Tibial nerve (tissue), 4 donors: ENCODE measurements at regions not wholly inside any gene's neighbourhood (a gene's known extent, or its start where the extent isn't known, plus 50 kb on each side); places are given as distances from the start of the nearest gene placed in this dataset.
"Not testable (repeated sequence)": the region's sequence is repeated elsewhere in the genome, so short reads cannot be mapped to it uniquely, and the experiment has no call there.

Experiments
- DNase-seq, 2 donors: peaks; one replicate each; pipeline ENCODE4 v3.0.0-alpha.2; 2019; ENCODE audit warnings: low spot score in 2 of 2
- H3K27ac ChIP-seq, 4 donors: fragments of 200-600 bp; sonication (generic) in 3 of 4; one replicate each; pipeline ENCODE4 v1.5.1; 2017 to 2019; ENCODE audit warnings: mild to moderate bottlenecking in 1 of 4
- H3K27me3 ChIP-seq, 2 donors: fragments of 200-600 bp; sonication (generic) in 1 of 2; one replicate each; pipeline versions ENCODE4 v1.5.1 to v1.6.0; 2017 to 2019
- H3K36me3 ChIP-seq, 3 donors: fragments of 200-600 bp; sonication (generic); one replicate each; pipeline ENCODE4 v1.5.1; 2018 to 2019
- H3K4me1 ChIP-seq, 4 donors: fragments of 200-600 bp; sonication (generic) in 3 of 4; one replicate each; pipeline ENCODE4 v1.5.1; 2017 to 2019
- H3K4me3 ChIP-seq, 4 donors: fragments of 200-600 bp; sonication (generic) in 3 of 4; one replicate each; pipeline ENCODE4 v1.5.1; 2017 to 2019; ENCODE audit warnings: mild to moderate bottlenecking in 1 of 4, moderate library complexity in 1 of 4
- H3K9me3 ChIP-seq, 4 donors: fragments of 200-600 bp; sonication (generic) in 3 of 4; one replicate each; pipeline ENCODE4 v1.5.1; 2017 to 2019
- CTCF ChIP-seq, 5 experiments: fragments of 200-600 bp in 3 of 5; fragments of 450-650 bp in 2 of 5; sonication (generic) in 3 of 5; IDR thresholded peaks; one replicate each; pipeline ENCODE4 v1.5.1; 2016 to 2019; ENCODE audit warnings: antibody characterized with exemption in 5 of 5, mild to moderate bottlenecking in 3 of 5, moderate library complexity in 2 of 5
- EP300 ChIP-seq, 2 donors: sonication (generic); formaldehyde crosslinking; IDR thresholded peaks; one replicate each; pipeline ENCODE4 v1.6.1; 2017; ENCODE audit warnings: antibody characterized with exemption in 2 of 2, mild to moderate bottlenecking in 1 of 2
- POLR2A ChIP-seq, 2 donors: fragments of 450-650 bp; IDR thresholded peaks; one replicate each; pipeline ENCODE4 v1.6.1; 2017; ENCODE audit warnings: antibody characterized with exemption in 2 of 2, mild to moderate bottlenecking in 2 of 2, moderate library complexity in 2 of 2
- WGBS, 2 donors: methylation state at CpG; one replicate each; pipeline ENCODE4 v1.1.5; 2018; 5-methylcytosine and 5-hydroxymethylcytosine counted together

- Histone ChIP-seq H3K4me3 (peak overlapping the region in 1 of 4 donors; percentile 5), H3K4me1 (peaks cover 0 to 13% (median 0%) of the 10 kb centered on the region in 4 donors)
- H3K27me3 ChIP-seq, H3K36me3 ChIP-seq, H3K27ac ChIP-seq, H3K9me3 ChIP-seq: not testable (repeated sequence)
- WGBS, 2 donors = 0 to 2% methylated on average over 14 to 16 of the region's 16 CpGs
- DNase-seq = peak; percentile 30 to 55
- TF ChIP-seq CTCF (IDR thresholded peaks at IDR 0.05) = peak; percentile 67 to 85 (median 75)
Measured at GRCh38 chr11:3454844-3455243, 75.9 kb upstream of the ZNF195 start.

- not testable (repeated sequence) for H3K27me3 ChIP-seq, DNase-seq, H3K36me3 ChIP-seq, H3K4me3 ChIP-seq, H3K27ac ChIP-seq, H3K9me3 ChIP-seq
- 20 to 25% methylated on average over 9 of the region's 9 CpGs for WGBS, 2 donors
- peaks cover 0 to 13% (median 0%) of the 10 kb centered on the region in 4 donors for H3K4me1 ChIP-seq
Measured at GRCh38 chr11:3453596-3454256, 74.8 kb upstream of the ZNF195 start.

- H3K27me3 ChIP-seq, H3K9me3 ChIP-seq, H3K36me3 ChIP-seq, DNase-seq, H3K27ac ChIP-seq, H3K4me3 ChIP-seq: not testable (repeated sequence)
- WGBS, 2 donors = 95 to 96% methylated on average over 1 of the region's 1 CpG
- H3K4me1 ChIP-seq = peaks cover 0 to 13% (median 0%) of the 10 kb centered on the region in 4 donors
Measured at GRCh38 chr11:3450822-3451221, 71.9 kb upstream of the ZNF195 start.

GRCh38 chr11:3445535-3445934, 66.6 kb upstream of the ZNF195 start:
- H3K36me3 ChIP-seq, H3K4me3 ChIP-seq, H3K27ac ChIP-seq, H3K27me3 ChIP-seq, DNase-seq, H3K9me3 ChIP-seq, H3K4me1 ChIP-seq: not testable (repeated sequence)
- WGBS, 2 donors = 91 to 100% methylated on average over 2 to 3 of the region's 3 CpGs

- not testable (repeated sequence) for H3K4me3 ChIP-seq, H3K4me1 ChIP-seq, H3K27me3 ChIP-seq, H3K36me3 ChIP-seq, H3K27ac ChIP-seq, DNase-seq, H3K9me3 ChIP-seq
- 85 to 86% methylated on average over 3 of the region's 3 CpGs for WGBS, 2 donors
Measured at GRCh38 chr11:3444420-3444744, 65.4 kb upstream of the ZNF195 start.

GRCh38 chr11:3443700-3444419, 64.9 kb upstream of the ZNF195 start:
- 17 to 29% methylated on average over 16 of the region's 16 CpGs for WGBS, 2 donors
- not testable (repeated sequence) for DNase-seq, H3K4me3 ChIP-seq

GRCh38 chr11:3437441-3437840, 58.5 kb upstream of the ZNF195 start:
- not testable (repeated sequence) for H3K4me3 ChIP-seq, DNase-seq, H3K36me3 ChIP-seq, H3K27ac ChIP-seq, H3K9me3 ChIP-seq, H3K27me3 ChIP-seq, H3K4me1 ChIP-seq
- WGBS, 2 donors = 80 to 87% methylated on average over 14 of the region's 14 CpGs

More at GRCh38 chr11:3443700-3444419, 64.9 kb upstream of the ZNF195 start:
- not testable (repeated sequence) for H3K4me1 ChIP-seq, H3K9me3 ChIP-seq, H3K36me3 ChIP-seq, H3K27ac ChIP-seq, H3K27me3 ChIP-seq

- 96 to 100% methylated on average over 6 to 27 of the region's 28 CpGs for WGBS, 2 donors
- no peak overlapping the region for H3K27ac ChIP-seq
- H3K27me3 ChIP-seq = no peaks in the 10 kb centered on the region
- no peaks in the 10 kb centered on the region for H3K36me3 ChIP-seq
- TF ChIP-seq CTCF (IDR thresholded peaks at IDR 0.05) = no peak
- no peak for TF ChIP-seq EP300 (IDR thresholded peaks at IDR 0.05)
- TF ChIP-seq POLR2A (IDR thresholded peaks at IDR 0.05) = no peak
- no peak overlapping the region for H3K4me3 ChIP-seq
- H3K4me1 ChIP-seq = no peaks in the 10 kb centered on the region
- DNase-seq = no peak
- H3K9me3 ChIP-seq = no peaks in the 10 kb centered on the region
Measured at GRCh38 chr11:3434976-3435375, 56.0 kb upstream of the ZNF195 start.

GRCh38 chr11:3429191-3429590, 50.2 kb upstream of the ZNF195 start:
- not testable (repeated sequence) for H3K36me3 ChIP-seq, DNase-seq, H3K4me1 ChIP-seq, H3K4me3 ChIP-seq, H3K27ac ChIP-seq, H3K9me3 ChIP-seq, H3K27me3 ChIP-seq
- 22 to 23% methylated on average over 6 of the region's 6 CpGs for WGBS, 2 donors
